ENCODE measurements at regions not wholly inside any gene's neighbourhood (a gene's known extent, or its start where the extent isn't known, plus 50 kb on each side); places are given as distances from the start of the nearest gene placed in this dataset.

- H3K4me1 ChIP-seq: peaks cover 6% of the 10 kb centered on the region; the same call in 2 of the 3 replicates
- ATAC-seq (no peak), FAIRE-seq (peak; percentile 36), DNase-seq (ENCODE audit: low read depth in 1 of 2, low spot score in 1 of 2) (no peak)
- H3K4me3 ChIP-seq: no peak overlapping the region
- no peak overlapping the region for H3K27ac ChIP-seq
- H3K4me2 ChIP-seq: no peak overlapping the region
- CTCF ChIA-PET: no interaction called here
- no peak for TF ChIP-seq RFX5 (IDR thresholded peaks at IDR 0.05)
- TF ChIP-seq KDM5A (IDR thresholded peaks at IDR 0.05): no peak
- TF ChIP-seq HMGXB4 (CRISPR knock-in tag; IDR thresholded peaks at IDR 0.05; ENCODE audit: borderline replicate concordance): no peak
- TF ChIP-seq TP53 (CRISPR knock-in tag; IDR thresholded peaks at IDR 0.05): no peak
- TF ChIP-seq HEYL (CRISPR knock-in tag; IDR thresholded peaks at IDR 0.05): no peak
- no peak for TF ChIP-seq HOXB13 (CRISPR knock-in tag; IDR thresholded peaks at IDR 0.05; ENCODE audit: low read depth)
- no peak for TF ChIP-seq ELK1 (IDR thresholded peaks at IDR 0.05; ENCODE audit: low read depth, low read length)
- POLR2A ChIA-PET: no interaction called here
- no peaks in the 10 kb centered on the region for H3K9me3 ChIP-seq
Measured at GRCh38 chr7:94228678-94229077, 166.0 kb upstream of the COL1A2 start.

- no peak for ATAC-seq
- CTCF ChIA-PET: interaction anchor here (1.3 kb wide), 1 partner anchor 64 kb away, joined by 3 read pairs; no protein-coding TSS in a partner anchor
- WGBS (ENCODE audit: missing lambda C conversion rate): 81% methylated on average over 2 of the region's 2 CpGs
Measured at GRCh38 chr7:94231305-94231704, 163.4 kb upstream of the COL1A2 start.

GRCh38 chr7:94236960-94237359, 157.7 kb upstream of the COL1A2 start:
- no peak for TF ChIP-seq SMC3 (IDR thresholded peaks at IDR 0.05)
- TF ChIP-seq MYC (IDR thresholded peaks at IDR 0.05; ENCODE audit: borderline replicate concordance, low read length): no peak
- no peak for TF ChIP-seq RARB (CRISPR knock-in tag; IDR thresholded peaks at IDR 0.05)
- TF ChIP-seq CHD2 (IDR thresholded peaks at IDR 0.05; ENCODE audit: low read length, partially characterized antibody): no peak
- no peak for TF ChIP-seq BHLHE40 (IDR thresholded peaks at IDR 0.05; ENCODE audit: low read depth, low read length)
- TF ChIP-seq NPAS2 (CRISPR knock-in tag; IDR thresholded peaks at IDR 0.05; ENCODE audit: borderline replicate concordance): no peak
- TF ChIP-seq ZNF302 (CRISPR knock-in tag; IDR thresholded peaks at IDR 0.05): no peak
- no peak for TF ChIP-seq FOSB (CRISPR knock-in tag; IDR thresholded peaks at IDR 0.05)
- TF ChIP-seq NFE2L2 (conservative IDR thresholded peaks at IDR 0.05; ENCODE audit: low read length): no peak
- no peak for TF ChIP-seq MAZ (IDR thresholded peaks at IDR 0.05; ENCODE audit: borderline replicate concordance, low read depth, low read length)
- POLR2A ChIA-PET: no interaction called here
- 76% methylated on average over 2 of the region's 2 CpGs for WGBS (ENCODE audit: missing lambda C conversion rate)
- DNase-seq (ENCODE audit: low read depth in 1 of 2, low spot score in 1 of 2): no peak
- FAIRE-seq: no peak
- H3K4me2 ChIP-seq: no peak overlapping the region
- CTCF ChIA-PET: interaction anchor here (2.0 kb wide), 1 partner anchor 149 kb away, joined by 4 read pairs; no protein-coding TSS in a partner anchor
- no peak overlapping the region for H3K4me3 ChIP-seq
- H3K27ac ChIP-seq: no peak overlapping the region
- ATAC-seq: no peak
- H3K9me3 ChIP-seq: no peaks in the 10 kb centered on the region
- H3K4me1 ChIP-seq: no peaks in the 10 kb centered on the region

More at GRCh38 chr7:94231305-94231704, 163.4 kb upstream of the COL1A2 start:
- no peak for DNase-seq (ENCODE audit: low read depth in 1 of 2, low spot score in 1 of 2)
- H3K27ac ChIP-seq: no peak overlapping the region
- FAIRE-seq: no peak
- 0 out of 3 replicates have a peak, but pooled peaks cover 3% of the 10 kb centered on the region for H3K4me1 ChIP-seq
- POLR2A ChIA-PET: no interaction called here
- no peaks in the 10 kb centered on the region for H3K9me3 ChIP-seq
- H3K4me2 ChIP-seq: no peak overlapping the region
- no peak overlapping the region for H3K4me3 ChIP-seq
- TF ChIP-seq NFE2L2 (conservative IDR thresholded peaks at IDR 0.05; ENCODE audit: low read length): no peak
- no peak for TF ChIP-seq JUNB (IDR thresholded peaks at IDR 0.05)
- no peak for TF ChIP-seq SREBF2 (IDR thresholded peaks at IDR 0.05)
- TF ChIP-seq CBX2 (IDR thresholded peaks at IDR 0.05; ENCODE audit: borderline replicate concordance, low read depth): no peak
- no peak for TF ChIP-seq PHF8 (IDR thresholded peaks at IDR 0.05; ENCODE audit: borderline replicate concordance, low read depth)
- no peak for TF ChIP-seq CTCF (IDR thresholded peaks at IDR 0.05)
- no peak for TF ChIP-seq PBX3 (IDR thresholded peaks at IDR 0.05)
